ENCODE measurements at regions not wholly inside any gene's neighbourhood (a gene's known extent, or its start where the extent isn't known, plus 50 kb on each side); places are given as distances from the start of the nearest gene placed in this dataset.

DNA sequence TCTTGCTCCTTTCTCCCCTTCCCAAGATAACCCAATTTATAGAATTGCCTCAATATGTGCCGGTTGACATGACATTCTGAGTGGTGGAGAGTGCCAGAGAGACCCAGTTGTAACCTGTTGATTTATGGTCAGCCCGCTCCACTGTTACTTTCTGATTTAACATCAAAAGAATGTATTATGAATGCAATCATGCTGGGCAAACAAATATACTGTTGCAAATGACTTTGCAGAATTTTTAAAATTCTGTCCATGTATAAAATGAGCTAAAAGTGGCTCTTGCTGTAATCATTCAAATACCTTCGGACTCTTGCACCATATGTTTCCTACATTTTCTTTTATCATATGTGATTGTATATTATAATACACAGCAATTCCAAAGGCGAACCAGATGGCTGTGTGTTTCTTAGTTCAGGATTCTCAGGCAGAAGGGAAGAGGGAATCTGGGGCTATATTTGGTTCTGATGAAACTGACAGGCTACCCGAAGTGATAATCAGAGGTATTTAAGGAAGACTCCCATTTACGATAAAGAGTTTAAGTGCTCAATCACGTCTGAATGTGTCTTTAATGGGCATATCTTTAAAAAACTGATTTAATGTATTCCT is 131.7 kb downstream of the CLCN4 start:
- in situ Hi-C loops (cut with HindIII; ENCODE audit: low pct_unique_long_range_greater_than_20kb, low sequenced_read_pairs): no loop called here
- no peak for DNase-seq (ENCODE audit: low read depth, low spot score)

DNA sequence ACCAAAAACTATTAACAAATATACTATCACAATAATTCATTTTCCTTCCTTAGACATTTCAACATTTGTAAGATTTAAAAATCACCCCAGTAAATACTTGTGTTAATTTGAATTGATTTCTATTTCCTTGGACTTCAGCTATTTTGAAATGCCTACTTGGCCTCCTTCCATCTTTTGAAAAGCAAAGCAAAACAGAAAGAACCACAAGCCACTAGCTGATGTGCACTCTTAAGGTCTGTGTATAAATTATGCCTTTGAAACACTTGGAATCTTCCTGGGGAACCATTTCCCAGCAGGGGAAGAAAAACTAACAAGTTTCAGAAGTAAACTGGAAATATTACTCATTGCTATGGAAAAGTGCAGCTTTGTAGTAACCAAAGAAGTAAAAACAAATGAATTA is 139.8 kb downstream of the CLCN4 start:
- in situ Hi-C loops (cut with HindIII; ENCODE audit: low pct_unique_long_range_greater_than_20kb, low sequenced_read_pairs): no loop called here
- no peak for DNase-seq (ENCODE audit: low read depth, low spot score)

DNA sequence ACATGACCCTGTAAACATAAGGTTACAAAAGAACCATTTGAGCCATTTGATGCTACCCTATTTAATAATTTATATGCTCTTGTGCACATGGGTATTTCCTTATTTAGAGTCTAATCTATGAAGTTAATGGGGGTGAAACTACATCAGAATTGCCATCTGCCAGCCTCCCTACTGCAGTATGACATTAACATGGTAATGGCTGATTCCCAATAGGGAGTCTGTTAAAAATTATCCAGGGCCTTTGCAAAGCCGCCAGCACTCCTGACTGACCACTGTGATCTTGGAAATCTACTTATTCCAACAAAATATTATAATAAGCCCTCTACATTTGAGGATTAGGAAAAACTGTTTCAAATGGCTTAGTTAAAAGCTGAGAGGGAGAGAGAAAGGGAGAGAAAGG is 153.7 kb downstream of the CLCN4 start:
- no peak for DNase-seq (ENCODE audit: low read depth, low spot score)
- in situ Hi-C loops (cut with HindIII; ENCODE audit: low pct_unique_long_range_greater_than_20kb, low sequenced_read_pairs): no loop called here

DNA sequence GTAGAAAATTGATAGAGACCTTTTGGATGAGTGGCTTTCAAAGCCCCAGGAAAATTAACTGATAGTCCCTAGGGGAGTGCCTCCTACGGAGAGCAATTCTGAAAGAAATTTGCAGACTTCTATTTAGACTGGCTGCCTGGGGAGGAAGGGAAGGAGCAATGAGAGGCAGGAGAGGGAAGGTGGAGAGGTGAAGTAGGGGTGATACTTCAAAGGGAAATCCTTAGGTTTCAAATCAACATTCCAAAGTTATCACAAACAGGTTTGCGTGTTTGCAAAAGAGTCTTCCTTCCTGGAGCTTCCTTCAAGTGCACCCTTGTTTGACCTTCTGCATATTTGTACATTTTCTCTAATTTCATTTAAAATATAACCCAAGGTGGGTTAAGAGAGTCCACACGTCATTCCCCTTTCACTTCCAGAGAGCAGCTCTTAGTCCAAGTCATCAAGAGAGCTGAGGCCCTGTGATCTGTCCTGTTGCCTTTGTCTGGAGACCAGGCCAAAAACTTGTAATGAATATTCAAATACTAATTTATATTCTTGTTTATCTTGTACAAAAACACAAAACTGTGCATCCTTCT is 157.8 kb downstream of the CLCN4 start:
- in situ Hi-C loops (cut with HindIII; ENCODE audit: low pct_unique_long_range_greater_than_20kb, low sequenced_read_pairs): no loop called here

DNA sequence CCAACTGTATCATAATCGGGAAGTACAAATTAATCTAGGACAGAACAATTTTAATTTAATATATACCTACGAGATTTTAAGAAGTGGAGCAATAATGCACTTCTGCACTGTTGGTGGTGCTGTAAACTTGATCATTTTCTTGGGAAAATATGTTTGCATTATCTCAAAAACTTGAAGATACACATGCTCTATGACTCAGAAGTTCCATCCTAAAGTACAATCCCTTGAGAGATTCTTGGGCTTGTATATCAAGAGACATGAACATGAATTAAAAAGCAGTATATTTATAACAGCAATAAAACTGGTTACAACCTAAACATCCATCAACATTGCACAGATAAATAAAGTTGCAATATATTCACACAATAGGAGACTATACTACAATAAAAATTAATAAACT is 168.8 kb downstream of the CLCN4 start:
- DNase-seq (ENCODE audit: low read depth, low spot score): no peak
- in situ Hi-C loops (cut with HindIII; ENCODE audit: low pct_unique_long_range_greater_than_20kb, low sequenced_read_pairs): no loop called here

More for the DNA sequence above, 157.8 kb downstream of the CLCN4 start:
- DNase-seq (ENCODE audit: low read depth, low spot score): no peak

DNA sequence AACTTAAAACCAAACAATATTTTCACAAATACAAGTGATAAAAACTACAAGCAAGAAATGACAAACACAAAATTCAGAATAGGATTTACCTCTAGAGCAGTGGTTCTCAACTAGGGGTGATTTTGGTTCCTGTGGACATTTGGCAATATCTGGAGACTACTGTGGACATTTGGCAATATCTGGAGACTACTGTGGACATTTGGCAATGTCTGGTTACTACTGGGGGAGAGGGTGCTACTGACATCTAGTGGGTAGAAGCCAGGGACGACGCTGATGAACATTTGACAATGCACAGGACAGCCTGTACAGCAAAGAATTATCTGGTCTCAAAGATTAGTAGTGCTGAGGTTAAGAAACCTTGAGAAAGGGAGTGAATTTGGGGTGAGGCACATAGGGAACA is 169.8 kb downstream of the CLCN4 start:
- DNase-seq (ENCODE audit: low read depth, low spot score): peak; percentile 64
- in situ Hi-C loops (cut with HindIII; ENCODE audit: low pct_unique_long_range_greater_than_20kb, low sequenced_read_pairs): no loop called here

DNA sequence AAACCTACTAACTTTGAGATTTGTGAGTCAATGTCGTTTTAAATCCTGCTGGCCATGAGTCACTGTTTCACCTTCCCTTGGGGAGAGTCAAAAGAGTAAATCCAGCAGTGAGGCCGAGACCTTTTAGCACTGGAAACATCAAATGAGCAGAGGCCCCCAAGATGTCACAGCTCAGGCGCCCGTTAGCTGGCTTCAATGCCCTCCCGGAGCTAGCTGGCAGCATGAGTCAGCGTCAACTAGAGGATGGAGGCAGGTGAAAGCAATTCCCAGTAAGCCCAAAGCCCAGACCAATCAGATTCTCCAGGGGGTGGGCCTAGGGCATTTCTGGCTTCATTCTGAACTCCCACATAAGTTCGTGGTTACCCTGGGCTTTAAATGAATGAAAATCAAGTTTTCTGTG is 170.9 kb downstream of the CLCN4 start:
- no peak for DNase-seq (ENCODE audit: low read depth, low spot score)
- in situ Hi-C loops (cut with HindIII; ENCODE audit: low pct_unique_long_range_greater_than_20kb, low sequenced_read_pairs): no loop called here

DNA sequence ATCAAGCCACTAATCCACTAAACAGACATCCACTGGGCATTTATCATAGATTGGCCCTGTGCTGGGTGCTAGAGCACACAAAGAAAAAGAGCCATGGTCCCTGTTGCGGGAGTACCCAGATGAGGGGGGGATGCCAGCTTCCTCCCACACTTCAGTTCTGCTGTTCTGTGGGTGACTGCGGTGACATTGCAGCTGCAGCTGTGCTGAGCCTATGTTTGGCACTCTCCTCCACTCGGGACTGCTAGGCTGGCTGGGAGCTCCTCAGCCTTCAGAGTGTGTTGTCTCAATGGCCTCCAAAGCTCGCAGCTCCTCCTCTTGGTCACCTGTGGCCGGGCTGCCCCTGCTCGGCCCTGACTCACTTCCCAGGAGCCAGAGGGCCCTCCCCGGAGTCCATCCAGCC is 173.2 kb downstream of the CLCN4 start:
- in situ Hi-C loops (cut with HindIII; ENCODE audit: low pct_unique_long_range_greater_than_20kb, low sequenced_read_pairs): no loop called here
- no peak for DNase-seq (ENCODE audit: low read depth, low spot score)

DNA sequence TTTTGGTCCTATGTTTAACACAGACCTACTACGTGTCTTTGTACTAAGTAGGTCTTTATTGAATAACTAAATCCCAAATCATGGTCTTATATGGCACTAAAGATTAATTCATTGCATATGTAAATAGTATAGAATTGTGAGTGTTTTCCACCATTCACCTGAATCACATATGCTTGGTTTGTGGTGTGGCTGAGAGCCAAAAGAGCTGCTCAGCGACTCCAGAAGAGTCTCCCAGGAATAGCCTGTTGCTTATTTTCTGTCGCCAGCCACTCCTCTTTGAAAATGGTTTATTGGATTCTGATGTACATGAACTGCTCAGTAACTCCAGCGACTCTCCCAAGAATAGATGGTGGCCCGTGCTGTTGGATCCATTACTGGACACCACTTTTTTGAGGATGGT is 184.5 kb downstream of the CLCN4 start:
- in situ Hi-C loops (cut with HindIII; ENCODE audit: low pct_unique_long_range_greater_than_20kb, low sequenced_read_pairs): no loop called here

DNA sequence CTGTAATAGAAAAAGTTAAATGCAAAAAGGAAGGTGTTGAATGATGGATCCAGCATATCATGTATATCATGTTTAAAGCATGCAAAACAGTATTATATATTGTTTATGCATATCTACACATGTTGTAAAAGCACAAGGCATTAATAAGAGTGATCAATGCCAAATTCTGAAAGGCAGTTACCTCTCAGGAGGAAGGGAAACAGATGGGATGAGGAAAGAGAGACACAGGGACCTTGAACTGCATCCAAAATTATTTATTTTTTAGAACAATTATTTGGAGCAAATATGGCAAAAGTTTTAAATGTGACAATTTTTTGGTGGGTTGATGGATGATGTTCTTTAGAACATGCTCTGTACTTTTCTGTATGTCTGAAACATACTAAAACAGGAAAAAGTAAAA is 193.4 kb downstream of the CLCN4 start:
- in situ Hi-C loops (cut with HindIII; ENCODE audit: low pct_unique_long_range_greater_than_20kb, low sequenced_read_pairs): no loop called here
- DNase-seq (ENCODE audit: low read depth, low spot score): no peak

More for the DNA sequence above, 184.5 kb downstream of the CLCN4 start:
- no peak for DNase-seq (ENCODE audit: low read depth, low spot score)

DNA sequence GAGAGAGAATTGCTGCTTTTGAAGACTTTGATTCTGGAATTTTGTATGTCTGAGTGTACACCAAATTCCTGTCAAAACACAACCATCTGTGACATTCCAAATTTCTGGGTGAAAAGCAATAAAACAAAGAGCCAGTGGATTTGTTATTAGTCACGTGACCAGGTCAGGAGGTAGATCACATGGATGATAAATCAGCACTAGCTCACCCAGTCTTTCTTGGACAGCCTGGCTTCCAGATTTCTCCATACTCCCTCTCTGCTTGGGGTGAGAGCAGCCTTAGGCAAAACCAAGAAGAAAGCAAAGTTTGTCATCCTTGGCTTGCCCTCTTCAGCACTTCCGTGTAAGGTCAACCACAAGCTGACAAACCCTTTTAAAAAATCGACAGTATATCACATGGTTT is 194.2 kb downstream of the CLCN4 start:
- peak; percentile 95 for DNase-seq (ENCODE audit: low read depth, low spot score)
- in situ Hi-C loops (cut with HindIII; ENCODE audit: low pct_unique_long_range_greater_than_20kb, low sequenced_read_pairs): no loop called here

DNA sequence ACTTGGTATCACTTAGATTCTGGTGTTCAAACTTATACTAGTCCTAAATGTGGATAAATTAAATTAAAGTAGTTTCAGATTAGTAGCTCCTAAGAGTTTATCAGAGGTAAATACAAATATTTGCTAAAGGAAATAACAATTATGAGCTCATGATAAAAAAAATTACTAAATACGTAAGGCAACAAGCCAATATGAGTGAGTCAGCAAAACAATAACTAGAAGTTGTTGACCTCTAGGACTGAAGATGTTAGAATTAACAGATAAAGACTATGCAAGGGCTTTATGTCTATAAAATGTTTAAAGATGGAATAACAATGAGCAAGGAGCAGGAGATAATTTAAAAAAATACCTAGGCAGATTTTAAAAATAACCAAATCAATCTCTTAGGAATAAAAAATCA is 195.8 kb downstream of the CLCN4 start:
- DNase-seq (ENCODE audit: low read depth, low spot score): no peak

DNA sequence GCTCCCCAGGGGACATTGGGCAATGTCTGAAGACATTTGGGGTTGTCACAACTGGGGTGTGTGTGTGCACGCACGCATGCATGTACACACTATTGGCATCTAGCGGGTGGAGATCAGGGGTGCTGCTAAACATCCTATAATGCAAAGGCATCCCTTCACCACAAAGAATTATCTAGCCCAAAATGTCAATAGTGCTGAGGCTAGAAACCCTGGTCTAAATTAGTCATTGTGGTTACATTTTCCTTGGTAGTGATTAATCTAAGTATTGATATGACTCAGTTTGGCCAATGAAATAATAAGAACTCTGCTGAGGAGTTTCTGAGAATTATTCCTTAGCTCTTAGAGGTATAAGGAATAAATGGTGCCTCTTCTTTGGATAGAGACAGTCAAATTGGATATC is 200.2 kb downstream of the CLCN4 start:
- no peak for DNase-seq (ENCODE audit: low read depth, low spot score)
- in situ Hi-C loops (cut with HindIII; ENCODE audit: low pct_unique_long_range_greater_than_20kb, low sequenced_read_pairs): no loop called here

More for the DNA sequence above, 195.8 kb downstream of the CLCN4 start:
- in situ Hi-C loops (cut with HindIII; ENCODE audit: low pct_unique_long_range_greater_than_20kb, low sequenced_read_pairs): no loop called here

DNA sequence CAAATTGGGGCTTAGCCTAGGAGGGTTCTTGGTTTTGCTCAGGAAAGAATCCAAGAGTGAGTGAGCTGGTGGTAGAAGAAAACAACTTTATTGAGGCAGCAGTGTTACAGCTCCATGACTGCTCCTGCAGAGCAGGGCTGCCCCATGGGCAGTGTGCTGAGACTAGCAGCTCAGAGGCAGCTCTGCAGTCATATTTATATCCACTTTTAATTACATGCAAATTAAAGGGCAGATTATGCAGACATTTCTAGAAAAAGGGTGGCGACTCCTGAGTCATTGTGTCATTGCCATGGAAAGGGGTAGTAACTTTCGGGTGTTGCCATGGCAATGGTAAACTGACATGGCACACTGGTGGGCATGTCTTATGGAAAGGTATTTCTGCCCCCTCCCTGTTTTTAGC is 202.2 kb downstream of the CLCN4 start:
- in situ Hi-C loops (cut with HindIII; ENCODE audit: low pct_unique_long_range_greater_than_20kb, low sequenced_read_pairs): no loop called here
- no peak for DNase-seq (ENCODE audit: low read depth, low spot score)

DNA sequence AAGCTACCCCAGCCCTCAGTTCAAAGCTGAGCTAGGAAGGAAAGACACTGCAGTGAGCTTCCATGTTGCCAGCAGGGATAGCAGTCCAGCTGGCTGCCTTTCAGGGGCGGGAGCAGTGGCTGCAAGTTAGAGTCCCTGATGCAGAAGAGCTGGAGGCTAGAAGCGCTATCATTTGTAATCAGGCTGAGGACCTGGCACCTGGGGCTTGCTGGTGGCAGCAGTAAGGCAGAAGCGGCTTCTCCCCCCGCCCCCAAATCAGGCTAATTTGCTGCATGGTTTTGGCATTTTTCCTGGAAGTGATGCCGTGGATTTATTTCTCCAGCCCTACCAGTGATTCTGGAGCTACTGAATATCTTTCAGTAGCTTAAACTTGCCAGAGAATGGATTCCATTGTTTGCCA is 203.3 kb downstream of the CLCN4 start:
- DNase-seq (ENCODE audit: low read depth, low spot score): no peak
- in situ Hi-C loops (cut with HindIII; ENCODE audit: low pct_unique_long_range_greater_than_20kb, low sequenced_read_pairs): no loop called here

DNA sequence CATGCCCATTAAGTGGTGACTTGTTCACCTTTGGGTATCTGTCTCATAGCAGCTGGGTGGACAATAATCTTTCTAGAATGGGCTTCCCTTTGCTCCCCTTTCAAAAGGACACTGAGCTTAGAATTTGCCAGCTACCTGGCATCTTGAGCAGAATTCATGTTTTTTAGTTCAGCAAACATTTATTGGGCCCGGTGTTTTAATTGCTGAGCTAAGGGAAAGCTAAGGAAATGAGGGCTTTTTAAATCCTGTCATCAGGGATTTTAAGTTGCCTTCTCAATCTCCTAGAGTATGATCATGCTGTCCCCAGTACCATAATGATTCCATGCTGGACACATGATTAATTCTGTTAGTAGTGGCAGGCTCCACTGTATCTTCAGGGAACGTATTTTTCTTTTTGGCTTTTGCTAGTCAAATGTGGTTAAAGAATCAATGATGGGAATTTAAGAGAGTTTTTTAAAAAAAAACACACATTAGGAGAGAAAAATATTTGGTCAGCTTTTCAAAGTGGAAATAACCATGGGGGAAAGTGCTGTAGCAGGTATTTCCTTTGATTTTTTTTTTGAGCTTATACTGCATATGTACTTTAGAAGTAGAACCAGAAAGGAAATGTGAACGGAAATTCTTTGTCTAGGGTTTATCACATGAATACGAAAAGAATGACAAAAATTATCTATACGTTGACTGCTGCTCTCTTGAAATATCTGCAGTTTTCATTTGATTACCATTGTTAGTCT is 208.9 kb downstream of the CLCN4 start:
- in situ Hi-C loops (cut with HindIII; ENCODE audit: low pct_unique_long_range_greater_than_20kb, low sequenced_read_pairs): no loop called here
- DNase-seq (ENCODE audit: low read depth, low spot score): no peak

DNA sequence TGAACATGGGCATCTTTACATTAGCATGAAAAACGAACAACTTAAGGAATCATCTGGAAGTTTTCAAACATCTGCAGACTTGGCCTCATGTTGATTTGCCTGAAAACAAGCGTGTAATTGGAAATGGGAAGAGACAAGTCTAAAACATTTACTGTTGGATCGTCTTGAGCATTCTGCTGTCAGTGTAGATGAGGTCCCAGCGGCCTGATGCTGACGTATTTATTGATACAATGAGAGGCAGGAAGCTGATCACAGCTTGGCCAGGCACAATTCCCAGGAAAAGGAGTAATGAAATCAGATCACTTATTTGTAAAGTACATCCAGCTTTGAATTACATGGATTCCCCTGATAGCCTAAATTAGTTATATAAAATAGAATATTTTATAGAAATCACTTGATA is 210.6 kb downstream of the CLCN4 start:
- DNase-seq (ENCODE audit: low read depth, low spot score): no peak
- in situ Hi-C loops (cut with HindIII; ENCODE audit: low pct_unique_long_range_greater_than_20kb, low sequenced_read_pairs): no loop called here

DNA sequence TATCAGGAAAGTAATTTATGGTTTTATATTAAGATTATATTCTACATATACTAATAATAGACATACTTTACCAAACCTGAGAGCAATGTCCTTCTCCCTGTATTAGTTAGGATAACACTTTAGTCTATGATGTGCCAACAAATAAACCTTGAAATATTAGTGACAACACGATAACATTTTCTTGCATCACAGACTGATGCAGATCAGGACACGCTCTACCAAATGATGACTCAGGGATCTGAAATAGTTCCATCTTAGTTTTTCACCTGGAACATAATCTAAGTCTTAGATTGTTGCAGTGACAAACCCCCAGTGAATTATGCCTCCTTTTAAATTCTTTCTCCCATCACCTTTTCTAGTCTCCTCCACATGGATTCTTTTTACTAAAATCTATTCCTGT is 214.2 kb downstream of the CLCN4 start:
- no peak for DNase-seq (ENCODE audit: low read depth, low spot score)
- in situ Hi-C loops (cut with HindIII; ENCODE audit: low pct_unique_long_range_greater_than_20kb, low sequenced_read_pairs): no loop called here

DNA sequence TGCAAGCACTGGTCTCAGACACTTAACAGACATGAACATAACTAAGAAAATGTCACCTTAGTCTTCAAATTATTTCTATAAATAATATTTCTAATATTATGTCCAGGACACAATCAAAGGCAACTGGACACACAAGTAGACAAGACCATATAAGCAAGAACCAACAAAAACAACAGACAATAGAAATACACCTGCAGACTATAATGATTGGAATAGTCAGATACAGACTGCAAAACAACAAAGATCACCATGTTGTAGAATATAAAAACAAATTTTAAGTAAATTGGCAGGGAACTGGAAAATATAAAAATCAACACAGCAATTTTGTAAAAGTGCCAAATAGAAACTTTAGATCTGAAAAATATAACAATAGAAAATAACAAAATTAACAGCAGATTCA is 220.7 kb downstream of the CLCN4 start:
- DNase-seq (ENCODE audit: low read depth, low spot score): no peak
- in situ Hi-C loops (cut with HindIII; ENCODE audit: low pct_unique_long_range_greater_than_20kb, low sequenced_read_pairs): no loop called here

Data from SK-MEL-5 (cell line).